Stimulated activated CD8-positive, alpha-beta memory T cell treated with anti-CD3 and anti-CD28 coated beads, Interleukin-7, amount 100 ng/mL, for 1 hour (primary cell): ENCODE measurements at regions not wholly inside any gene's neighbourhood (a gene's known extent, or its start where the extent isn't known, plus 50 kb on each side); places are given as distances from the start of the nearest gene placed in this dataset.

ENCODE experiments used
- DNase-seq, 2 donors: peaks; one replicate each; pipeline ENCODE4 v3.0.0-alpha.2; 2020; ENCODE audit warnings: low read depth in 2 of 2

GRCh38 chr12:107470645-107471044, 215.0 kb upstream of the PWP1 start:
- DNase-seq: no peak

GRCh38 chr12:107472308-107472707, 213.3 kb upstream of the PWP1 start:
- DNase-seq: no peak

GRCh38 chr12:107474099-107474498, 211.5 kb upstream of the PWP1 start:
- no peak for DNase-seq

GRCh38 chr12:107474639-107475539, 210.7 kb upstream of the PWP1 start:
- no peak for DNase-seq

- DNase-seq: no peak
These were observed 209.7 kb upstream of the PWP1 start for GRCh38 chr12:107475900-107476299.

GRCh38 chr12:107477018-107477417, 208.6 kb upstream of the PWP1 start:
- no peak for DNase-seq

GRCh38 chr12:107477947-107478610, 207.5 kb upstream of the PWP1 start:
- no peak for DNase-seq

GRCh38 chr12:107478881-107479280, 206.7 kb upstream of the PWP1 start:
- DNase-seq: no peak

- no peak for DNase-seq
These were observed 204.6 kb upstream of the PWP1 start for GRCh38 chr12:107480836-107481608.

- no peak for DNase-seq
These were observed 201.4 kb upstream of the PWP1 start for GRCh38 chr12:107484230-107484629.

- DNase-seq: no peak
These were observed 200.7 kb upstream of the PWP1 start for GRCh38 chr12:107484941-107485340.

- DNase-seq: no peak
These were observed 199.9 kb upstream of the PWP1 start for GRCh38 chr12:107485731-107486130.

- no peak for DNase-seq
These were observed 199.3 kb upstream of the PWP1 start for GRCh38 chr12:107486140-107486892.

- DNase-seq: no peak
These were observed 198.5 kb upstream of the PWP1 start for GRCh38 chr12:107487011-107487680.

- DNase-seq: no peak
These were observed 196.9 kb upstream of the PWP1 start for GRCh38 chr12:107488666-107489065.

GRCh38 chr12:107490010-107490409, 195.6 kb upstream of the PWP1 start:
- no peak for DNase-seq

GRCh38 chr12:107491856-107492255, 193.7 kb upstream of the PWP1 start:
- no peak for DNase-seq

- no peak for DNase-seq
These were observed 193.0 kb upstream of the PWP1 start for GRCh38 chr12:107492393-107493134.

GRCh38 chr12:107493135-107493494, 192.5 kb upstream of the PWP1 start:
- DNase-seq: no peak

- DNase-seq: no peak
These were observed 191.9 kb upstream of the PWP1 start for GRCh38 chr12:107493666-107494065.
